Panc1 (cell line): ENCODE measurements at regions not wholly inside any gene's neighbourhood (a gene's known extent, or its start where the extent isn't known, plus 50 kb on each side); places are given as distances from the start of the nearest gene placed in this dataset.

Source experiments
- CTCF ChIP-seq: fragments of 450-650 bp; IDR thresholded peaks from 2 replicates; pipeline ENCODE4 v1.5.1; 2017; ENCODE audit warnings: mild to moderate bottlenecking
- REST ChIP-seq, 2 experiments: IDR thresholded peaks; 2 replicates each; pipeline ENCODE4 v1.6.1; 2011 to 2012; ENCODE audit warnings: low read depth in 2 of 2, control low read depth in 1 of 2, low read length in 1 of 2, mild to moderate bottlenecking in 1 of 2, moderate library complexity in 1 of 2; ENCODE audit not compliant: insufficient read depth in 1 of 2
- SIN3A ChIP-seq: IDR thresholded peaks from 2 replicates; pipeline ENCODE4 v1.6.1; 2012; ENCODE audit warnings: low read depth, mild to moderate bottlenecking, low read length, moderate library complexity, borderline replicate concordance; ENCODE audit not compliant: insufficient read depth
- TCF7L2 ChIP-seq: IDR thresholded peaks from 2 replicates; pipeline ENCODE4 v1.6.1; 2011; ENCODE audit warnings: mild to moderate bottlenecking, low read depth, low read length, inconsistent platforms

- no peak for TF ChIP-seq REST (IDR thresholded peaks at IDR 0.05; ENCODE audit: insufficient read depth in 1 of 2, low read depth in 2 of 2, low read length in 1 of 2)
- no peak for TF ChIP-seq CTCF
- TF ChIP-seq TCF7L2 = no peak
- no peak for TF ChIP-seq SIN3A
Observed at GRCh38 chr6:169864148-169865020, 113.0 kb downstream of the ERMARD start.
